K562 (cell line): ENCODE measurements at regions not wholly inside any gene's neighbourhood (a gene's known extent, or its start where the extent isn't known, plus 50 kb on each side); places are given as distances from the start of the nearest gene placed in this dataset.

Experiments
- ATAC-seq: fragments of 200-7000 bp; cut with Tn5 transposase; 3 replicates; pipeline ENCODE4 v1.9.1; 2020; ENCODE audit warnings: moderate library complexity
- BruUV-seq: library from RNA; stranded (reverse); fragments of 400-500 nt; replicated peaks from 2 replicates; lab custom pipeline; 2021; lab: Mats Ljungman, UMichigan
- CTCF ChIA-PET: fragments of 300-600 bp; formaldehyde crosslinking; extraction: SDS; loops from one replicate; lab custom pipeline; 2021; ENCODE audit warnings: low intra/inter-chr PET ratio; lab: Yijun Ruan, JAX
- POLR2A ChIA-PET: fragments of 300-600, 350-650 bp; sonication (Branson Sonifier 250); formaldehyde crosslinking; extraction: SDS; loops from one replicate; lab custom pipeline; 2021; ENCODE audit warnings: antibody characterized with exemption, inconsistent platforms; lab: Yijun Ruan, JAX
- DNase-seq, 4 experiments: peaks; one replicate each; pipeline versions ENCODE4 v3.0.0 to v3.0.0-alpha.2; 2011 to 2018; ENCODE audit warnings: low spot score in 3 of 4, mixed read lengths in 3 of 4; ENCODE audit errors: extremely low read depth in 1 of 4
- FAIRE-seq: peaks from 2 replicates; lab custom pipeline; 2011; peaks lifted over from hg19 to GRCh38; lab: Jason Lieb, UNC
- H2AFZ ChIP-seq: 2 replicates; pipeline ENCODE4 v1.6.0; 2011; ENCODE audit warnings: low read depth, low read length, control low read depth, inconsistent platforms
- H3K27ac ChIP-seq: fragments of 200-600 bp; 3 replicates; pipeline ENCODE4 v1.8.0; 2011; ENCODE audit warnings: low read depth, mild to moderate bottlenecking, control low read depth, inconsistent platforms, low read length, moderate library complexity, mixed read lengths; ENCODE audit errors: extremely low read depth
- H3K27me3 ChIP-seq, 2 experiments: fragments of 300-600 bp in 1 of 2; 2 replicates in 1 of 2; 3 replicates in 1 of 2; pipeline versions ENCODE4 v1.6.0 to v1.8.0; 2011; ENCODE audit warnings: inconsistent platforms in 2 of 2, low read length in 2 of 2, mild to moderate bottlenecking in 1 of 2, mixed read lengths in 1 of 2, moderate library complexity in 1 of 2; ENCODE audit not compliant: control insufficient read depth in 2 of 2, insufficient read depth in 2 of 2
- H3K36me3 ChIP-seq: fragments of 300-600 bp; 3 replicates; pipeline ENCODE4 v1.8.0; 2011; ENCODE audit warnings: mild to moderate bottlenecking, low read length, inconsistent platforms; ENCODE audit not compliant: control insufficient read depth, insufficient read depth
- H3K4me1 ChIP-seq, 2 experiments: fragments of 200-600 bp in 1 of 2; replicated peaks in 1 of 2; 2 replicates in 1 of 2; 3 replicates in 1 of 2; pipeline versions ENCODE4 v1.5.1 to v1.8.0; 2011; ENCODE audit warnings: inconsistent platforms in 2 of 2, low read length in 2 of 2, mild to moderate bottlenecking in 1 of 2, mixed read lengths in 1 of 2, moderate library complexity in 1 of 2; ENCODE audit not compliant: control insufficient read depth in 2 of 2, insufficient read depth in 2 of 2
- H3K4me2 ChIP-seq: 2 replicates; pipeline ENCODE4 v1.6.1; 2011; ENCODE audit warnings: low read length, control low read depth, inconsistent platforms, mixed read lengths; ENCODE audit not compliant: insufficient read depth
- H3K4me3 ChIP-seq: fragments of 200-600 bp; sonication (generic), shearing (Covaris generic); 2 replicates; pipeline ENCODE4 v1.5.1; 2016; ENCODE audit warnings: control low read depth, inconsistent platforms
- H3K79me2 ChIP-seq: fragments of 200-600 bp; 3 replicates; pipeline ENCODE4 v1.8.0; 2011; ENCODE audit warnings: low read length, inconsistent platforms; ENCODE audit not compliant: control insufficient read depth, insufficient read depth
- H3K9ac ChIP-seq, 2 experiments: 2 replicates each; pipeline versions ENCODE4 v1.6.0 to v1.6.1; 2011; ENCODE audit warnings: low read depth in 2 of 2, low read length in 2 of 2, control low read depth in 1 of 2, inconsistent platforms in 1 of 2, mild to moderate bottlenecking in 1 of 2, mixed read lengths in 1 of 2; ENCODE audit not compliant: insufficient read depth in 1 of 2
- H3K9me1 ChIP-seq: one replicate; pipeline ENCODE4 v1.6.0; 2011; ENCODE audit warnings: inconsistent platforms, mild to moderate bottlenecking, low read length, moderate library complexity; ENCODE audit not compliant: control insufficient read depth, insufficient read depth
- H3K9me3 ChIP-seq: replicated peaks from 2 replicates; pipeline ENCODE4 v1.5.1; 2011; ENCODE audit warnings: low read depth, low read length, inconsistent platforms; ENCODE audit not compliant: control insufficient read depth, insufficient read depth
- H4K20me1 ChIP-seq: replicated peaks from 2 replicates; pipeline ENCODE4 v1.6.1; 2011; ENCODE audit warnings: low read length, inconsistent platforms, mixed read lengths; ENCODE audit not compliant: control insufficient read depth, insufficient read depth
- NONO ChIP-seq, 2 experiments: fragments of 200-400 bp in 1 of 2; fragments of 450-650 bp in 1 of 2; formaldehyde crosslinking in 1 of 2; IDR thresholded peaks; 2 replicates each; pipeline ENCODE4 v1.6.1; 2017; ENCODE audit warnings: low read depth in 2 of 2, mild to moderate bottlenecking in 2 of 2, moderate library complexity in 2 of 2, low read length in 1 of 2
- RBBP5 ChIP-seq: fragments of 200-600 bp; sonication (generic); IDR thresholded peaks from 2 replicates; pipeline ENCODE4 v1.6.1; 2012; ENCODE audit warnings: borderline replicate concordance, mild to moderate bottlenecking, low read length, control low read depth, inconsistent platforms; ENCODE audit not compliant: insufficient read depth, poor library complexity, severe bottlenecking
- WGBS: fragments of 100-300 bp; shearing (Covaris generic); methylation state at CpG from one replicate; pipeline ENCODE4 v1.1.6; 2016; ENCODE audit warnings: low coverage, mixed read lengths; ENCODE audit not compliant: insufficient coverage; ENCODE audit errors: missing lambda C conversion rate; 5-methylcytosine and 5-hydroxymethylcytosine counted together
- in situ Hi-C: fragments of 300-500 bp; cut with MboI; formaldehyde crosslinking; loops from 4 replicates; pipeline ENCODE4 v1.15.0; 2018; ENCODE audit warnings: inconsistent platforms, mixed read lengths
- intact Hi-C: fragments of 100-400 bp; cut with micrococcal nuclease; formaldehyde crosslinking; loops from 2 replicates; pipeline ENCODE4 v1.14.2; 2022
- TF ChIP-seq, protein P1 (sequence below): fragments of 450-650 bp; IDR thresholded peaks from 2 replicates; pipeline ENCODE4 v1.7.0; 2016; ENCODE audit warnings: borderline replicate concordance

GRCh38 chr5:67381236-67381880 is 184.8 kb upstream of the CD180 start:
- DNase-seq: no peak
- Histone ChIP-seq H3K27me3 (no peaks in the 10 kb centered on the region), H4K20me1 (no peaks in the 10 kb centered on the region), H3K4me2 (no peak overlapping the region), H3K9me1 (no peaks in the 10 kb centered on the region), H3K4me1 (no peaks in the 10 kb centered on the region), H2AFZ (no peak overlapping the region), H3K9me3 (no peaks in the 10 kb centered on the region), H3K79me2 (no peaks in the 10 kb centered on the region), H3K27ac (no peak overlapping the region), H3K9ac (no peak overlapping the region), H3K4me3 (no peak overlapping the region), H3K36me3 (no peaks in the 10 kb centered on the region)
- ChIA-PET CTCF (no interaction called here), POLR2A (no interaction called here)
- ATAC-seq: no peak
- BruUV-seq: no TSS peak
- in situ Hi-C loops (no loop called here), intact Hi-C loops (no loop called here)
- 0% methylated on average over 2 of the region's 2 CpGs for WGBS
- FAIRE-seq: no peak
- no peak for TF ChIP-seq RBBP5
- no peak for TF ChIP-seq NONO (IDR thresholded peaks at IDR 0.05; ENCODE audit: low read depth in 2 of 2, low read length in 1 of 2)
- TF ChIP-seq, protein P1, sequence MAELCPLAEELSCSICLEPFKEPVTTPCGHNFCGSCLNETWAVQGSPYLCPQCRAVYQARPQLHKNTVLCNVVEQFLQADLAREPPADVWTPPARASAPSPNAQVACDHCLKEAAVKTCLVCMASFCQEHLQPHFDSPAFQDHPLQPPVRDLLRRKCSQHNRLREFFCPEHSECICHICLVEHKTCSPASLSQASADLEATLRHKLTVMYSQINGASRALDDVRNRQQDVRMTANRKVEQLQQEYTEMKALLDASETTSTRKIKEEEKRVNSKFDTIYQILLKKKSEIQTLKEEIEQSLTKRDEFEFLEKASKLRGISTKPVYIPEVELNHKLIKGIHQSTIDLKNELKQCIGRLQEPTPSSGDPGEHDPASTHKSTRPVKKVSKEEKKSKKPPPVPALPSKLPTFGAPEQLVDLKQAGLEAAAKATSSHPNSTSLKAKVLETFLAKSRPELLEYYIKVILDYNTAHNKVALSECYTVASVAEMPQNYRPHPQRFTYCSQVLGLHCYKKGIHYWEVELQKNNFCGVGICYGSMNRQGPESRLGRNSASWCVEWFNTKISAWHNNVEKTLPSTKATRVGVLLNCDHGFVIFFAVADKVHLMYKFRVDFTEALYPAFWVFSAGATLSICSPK: no peak
